ENCODE measurements at regions not wholly inside any gene's neighbourhood (a gene's known extent, or its start where the extent isn't known, plus 50 kb on each side); places are given as distances from the start of the nearest gene placed in this dataset.
"Not testable (repeated sequence)": the region's sequence is repeated elsewhere in the genome, so short reads cannot be mapped to it uniquely, and the experiment has no call there.

DNA sequence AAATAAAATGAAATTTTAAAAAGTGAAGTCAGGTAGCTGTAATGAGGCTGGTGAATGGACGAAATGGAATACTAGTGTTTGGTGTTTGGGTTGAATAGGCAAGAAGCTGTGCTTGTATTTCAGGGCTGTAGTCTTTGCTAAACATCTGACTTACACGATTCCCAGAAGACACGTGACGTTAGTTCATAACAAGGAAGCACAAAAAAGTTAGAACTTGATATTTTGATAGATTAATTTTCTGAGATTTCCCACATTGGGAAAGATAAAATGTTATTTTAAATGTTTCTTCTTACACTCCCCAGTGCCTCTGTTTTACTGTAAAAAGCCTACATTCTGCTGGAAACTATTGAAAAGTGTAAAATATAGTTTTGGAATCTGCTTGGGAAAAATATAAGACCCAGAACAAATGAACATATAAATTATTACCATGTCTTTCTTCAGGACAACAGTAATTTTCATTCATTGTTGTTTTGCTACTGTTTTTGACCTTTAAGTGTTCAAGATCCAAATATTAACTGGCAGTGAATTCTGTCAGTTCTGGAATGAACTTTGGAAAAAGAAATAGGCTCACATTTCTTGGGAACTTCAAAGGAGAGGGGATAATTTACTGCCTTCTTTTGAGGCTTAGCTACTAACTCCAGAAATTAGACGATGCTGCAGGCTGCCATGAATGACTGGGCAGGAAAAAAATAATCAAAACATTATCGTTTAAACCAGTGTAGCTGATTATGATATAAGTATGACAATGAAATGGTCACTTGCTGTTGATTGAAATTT lies 241.3 kb downstream of the SLITRK6 start:
- 37 to 52% (median 48%) methylated on average over 6 of the region's 6 CpGs for WGBS, 4 donors
- DNase-seq, result no peak
- TF ChIP-seq POLR2A (IDR thresholded peaks at IDR 0.05), result no peak
- TF ChIP-seq, protein P1, sequence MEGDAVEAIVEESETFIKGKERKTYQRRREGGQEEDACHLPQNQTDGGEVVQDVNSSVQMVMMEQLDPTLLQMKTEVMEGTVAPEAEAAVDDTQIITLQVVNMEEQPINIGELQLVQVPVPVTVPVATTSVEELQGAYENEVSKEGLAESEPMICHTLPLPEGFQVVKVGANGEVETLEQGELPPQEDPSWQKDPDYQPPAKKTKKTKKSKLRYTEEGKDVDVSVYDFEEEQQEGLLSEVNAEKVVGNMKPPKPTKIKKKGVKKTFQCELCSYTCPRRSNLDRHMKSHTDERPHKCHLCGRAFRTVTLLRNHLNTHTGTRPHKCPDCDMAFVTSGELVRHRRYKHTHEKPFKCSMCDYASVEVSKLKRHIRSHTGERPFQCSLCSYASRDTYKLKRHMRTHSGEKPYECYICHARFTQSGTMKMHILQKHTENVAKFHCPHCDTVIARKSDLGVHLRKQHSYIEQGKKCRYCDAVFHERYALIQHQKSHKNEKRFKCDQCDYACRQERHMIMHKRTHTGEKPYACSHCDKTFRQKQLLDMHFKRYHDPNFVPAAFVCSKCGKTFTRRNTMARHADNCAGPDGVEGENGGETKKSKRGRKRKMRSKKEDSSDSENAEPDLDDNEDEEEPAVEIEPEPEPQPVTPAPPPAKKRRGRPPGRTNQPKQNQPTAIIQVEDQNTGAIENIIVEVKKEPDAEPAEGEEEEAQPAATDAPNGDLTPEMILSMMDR (IDR thresholded peaks at IDR 0.05), result no peak

DNA sequence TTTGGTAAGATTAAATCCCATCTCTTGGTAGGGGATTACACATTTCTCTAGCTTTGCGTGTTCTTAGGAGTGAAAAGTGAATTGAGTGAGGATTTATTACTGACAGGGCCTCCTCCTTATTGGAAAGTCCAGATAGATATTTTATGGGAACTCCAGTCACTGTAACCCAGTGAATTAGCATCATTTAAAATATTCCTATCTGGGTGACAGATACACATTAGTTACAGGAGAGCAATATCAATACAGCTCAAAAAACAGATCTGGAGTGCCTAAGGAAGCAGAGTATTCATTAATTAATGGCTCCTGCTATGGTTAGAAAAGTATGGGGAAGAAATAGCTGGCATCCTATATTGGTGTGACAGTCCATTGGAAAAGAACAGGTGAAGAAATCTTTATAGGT lies 248.2 kb downstream of the SLITRK6 start:
- Histone ChIP-seq H3K9me3 (replicated peaks in 1 of 3) (no peaks in the 10 kb centered on the region), H3K27me3 (no peaks in the 10 kb centered on the region), H3K36me3 (replicated peaks in 1 of 2) (no peaks in the 10 kb centered on the region), H3K27ac (no peak overlapping the region), H3K4me1 (replicated peaks in 1 of 2) (no peaks in the 10 kb centered on the region), H3K4me3 (no peak overlapping the region)
- 63 to 84% (median 79%) methylated on average over 1 of the region's 1 CpG for WGBS, 4 donors
- intact Hi-C loops (cut with DNase I), result no loop called here
- DNase-seq, result no peak
- TF ChIP-seq, protein P1 (IDR thresholded peaks at IDR 0.05), result no peak
- no peak for TF ChIP-seq POLR2A (IDR thresholded peaks at IDR 0.05)

More for the DNA sequence above, 241.3 kb downstream of the SLITRK6 start:
- Histone ChIP-seq H3K27ac (no peak overlapping the region), H3K4me3 (no peak overlapping the region), H3K27me3 (no peaks in the 10 kb centered on the region), H3K4me1 (replicated peaks in 1 of 2) (no peaks in the 10 kb centered on the region), H3K9me3 (replicated peaks in 1 of 3) (no peaks in the 10 kb centered on the region), H3K36me3 (replicated peaks in 1 of 2) (no peaks in the 10 kb centered on the region)
- intact Hi-C loops (cut with DNase I), result no loop called here

DNA sequence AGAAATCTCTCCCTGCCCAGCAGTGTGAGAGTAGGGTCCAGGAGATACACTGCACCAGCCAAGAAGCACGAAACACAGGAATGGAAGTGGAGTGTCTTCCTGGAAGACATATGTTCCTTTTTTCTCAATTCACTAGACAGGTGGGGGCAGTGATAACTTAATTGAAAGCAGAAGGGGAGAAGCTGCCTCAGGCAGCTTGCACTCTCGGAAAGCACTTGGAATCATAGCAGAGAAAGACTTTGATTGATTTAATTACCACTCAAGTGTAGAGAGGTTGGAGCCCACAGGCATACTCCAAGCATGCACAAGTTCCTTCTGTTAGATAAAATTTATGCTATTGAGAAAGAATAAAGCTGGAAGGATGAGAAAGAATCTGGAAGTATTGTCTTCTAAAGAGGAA lies 249.4 kb downstream of the SLITRK6 start:
- Histone ChIP-seq H3K4me1 (replicated peaks in 1 of 2) (no peaks in the 10 kb centered on the region), H3K4me3 (no peak overlapping the region), H3K27me3 (no peaks in the 10 kb centered on the region), H3K27ac (no peak overlapping the region), H3K9me3 (replicated peaks in 1 of 3) (no peaks in the 10 kb centered on the region), H3K36me3 (replicated peaks in 1 of 2) (no peaks in the 10 kb centered on the region)
- TF ChIP-seq, protein P1 (IDR thresholded peaks at IDR 0.05), result no peak
- no peak for TF ChIP-seq POLR2A (IDR thresholded peaks at IDR 0.05)
- 45 to 78% (median 54%) methylated on average over 2 of the region's 2 CpGs for WGBS, 4 donors
- DNase-seq, result no peak
- intact Hi-C loops (cut with DNase I), result no loop called here

DNA sequence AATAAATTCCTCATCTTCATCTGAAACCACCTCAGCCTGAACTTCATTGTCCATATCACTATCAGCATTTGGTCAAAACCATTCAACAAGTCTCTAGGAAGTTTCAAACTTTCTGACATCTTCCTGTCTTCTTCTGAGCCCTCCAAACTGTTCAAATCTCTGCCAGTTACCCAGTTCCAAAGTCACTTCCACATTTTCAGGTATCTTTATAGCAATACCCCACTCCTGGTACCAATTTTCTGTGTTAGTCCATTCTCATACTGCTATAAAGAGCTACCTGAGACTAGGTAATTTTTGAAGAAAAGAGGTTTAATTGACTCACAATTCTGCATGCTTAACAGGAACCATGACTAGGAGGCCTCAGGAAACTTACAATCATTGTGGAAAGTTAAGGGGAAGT lies 250.4 kb downstream of the SLITRK6 start:
- H3K36me3 ChIP-seq (replicated peaks in 1 of 2); H3K27ac ChIP-seq; H3K27me3 ChIP-seq; intact Hi-C loops (cut with DNase I); H3K4me1 ChIP-seq (replicated peaks in 1 of 2); H3K4me3 ChIP-seq; DNase-seq; H3K9me3 ChIP-seq (replicated peaks in 1 of 3): not testable (repeated sequence)

DNA sequence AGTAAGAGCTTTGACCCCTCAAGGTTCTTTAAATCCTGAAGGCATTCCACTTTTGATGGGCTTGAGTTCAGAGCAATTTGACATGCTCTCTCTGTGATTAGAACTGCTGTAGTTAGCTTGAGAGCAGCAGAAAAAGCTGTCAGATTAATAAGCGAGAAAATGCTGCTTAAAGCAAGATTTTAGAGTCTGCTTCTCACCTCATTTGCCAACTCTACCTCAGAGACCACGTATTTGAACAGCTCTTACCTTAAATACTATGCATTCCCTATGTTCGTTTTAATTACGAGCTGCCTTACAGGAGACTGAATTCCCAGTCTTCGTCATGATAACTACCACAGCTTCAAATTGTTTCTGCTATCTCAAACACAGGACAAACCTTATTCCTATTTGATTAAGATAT lies 253.4 kb downstream of the SLITRK6 start:
- TF ChIP-seq, protein P1 (IDR thresholded peaks at IDR 0.05), result no peak
- no peak for TF ChIP-seq POLR2A (IDR thresholded peaks at IDR 0.05)
- Histone ChIP-seq H3K4me1 (replicated peaks in 1 of 2) (no peaks in the 10 kb centered on the region), H3K27me3 (no peaks in the 10 kb centered on the region), H3K9me3 (replicated peaks in 1 of 3) (no peaks in the 10 kb centered on the region), H3K4me3 (no peak overlapping the region), H3K36me3 (replicated peaks in 1 of 2) (no peaks in the 10 kb centered on the region), H3K27ac (no peak overlapping the region)
- no peak for DNase-seq
- intact Hi-C loops (cut with DNase I), result no loop called here
- 61 to 67% (median 64%) methylated on average over 5 of the region's 5 CpGs for WGBS, 4 donors

Measured in adrenal gland (tissue), 9 donors.